ENCODE measurements at regions not wholly inside any gene's neighbourhood (a gene's known extent, or its start where the extent isn't known, plus 50 kb on each side); places are given as distances from the start of the nearest gene placed in this dataset.

- TF ChIP-seq E2F4 (IDR thresholded peaks at IDR 0.05; ENCODE audit: low read depth, low read length) (no peak), NR2F1 (conservative IDR thresholded peaks at IDR 0.05) (no peak), ETV6 (conservative IDR thresholded peaks at IDR 0.05 in 1 of 2, IDR thresholded peaks at IDR 0.05 in 1 of 2; ENCODE audit: borderline replicate concordance in 1 of 2, low read depth in 1 of 2) (no peak), USF1 (IDR thresholded peaks at IDR 0.05; ENCODE audit: borderline replicate concordance, extremely low read length, insufficient read depth, low read depth, low read length) (no peak), ATF2 (IDR thresholded peaks at IDR 0.05; ENCODE audit: low read length) (no peak), ELK1 (IDR thresholded peaks at IDR 0.05; ENCODE audit: low read depth, low read length) (no peak), KLF5 (IDR thresholded peaks at IDR 0.05; ENCODE audit: partially characterized antibody) (no peak)
These were observed 1023.1 kb downstream of the SUCLG1 start (continued) for GRCh38 chr2:83435989-83436388.

- 5% methylated on average over 1 of the region's 1 CpG for WGBS (ENCODE audit: insufficient coverage, insufficient replicate concordance, low lambda C conversion rate, missing lambda C conversion rate)
- Histone ChIP-seq H4K20me1 (ENCODE audit: control insufficient read depth, insufficient read depth) (no peaks in the 10 kb centered on the region), H3K27ac (ENCODE audit: control insufficient read depth, insufficient read depth) (no peak overlapping the region), H3K4me1 (ENCODE audit: control insufficient read depth, insufficient read depth, low read length) (no peaks in the 10 kb centered on the region), H3K9me3 (replicated peaks; ENCODE audit: control insufficient read depth, insufficient read depth, low read length) (no peaks in the 10 kb centered on the region), H3K4me2 (ENCODE audit: control insufficient read depth, insufficient read depth) (no peak overlapping the region), H3K4me3 (no peak overlapping the region), H3K9ac (ENCODE audit: control insufficient read depth, insufficient read depth, low read length) (no peak overlapping the region), H3K36me3 (ENCODE audit: control insufficient read depth in 2 of 2, insufficient read depth in 2 of 2, low read length in 1 of 2) (no peaks in the 10 kb centered on the region), H3K79me2 (ENCODE audit: control insufficient read depth, insufficient read depth, low read length) (no peaks in the 10 kb centered on the region), H3K27me3 (replicated peaks in 1 of 2; ENCODE audit: control insufficient read depth in 2 of 2, insufficient read depth in 2 of 2, low read length in 1 of 2) (no peaks in the 10 kb centered on the region), H2AFZ (ENCODE audit: control insufficient read depth, low read depth, low read length) (no peak overlapping the region)
- ChIA-PET POLR2A (no interaction called here), CTCF (interaction anchor here (0.6 kb wide), 1 partner anchor 24 kb away, joined by 3 read pairs; no protein-coding TSS in a partner anchor), SMC1A (ENCODE audit: uncharacterized antibody, unreplicated experiment) (no interaction called here), RAD21 (ENCODE audit: unreplicated experiment) (no interaction called here)
- FAIRE-seq (no peak), ATAC-seq (no peak), DNase-seq (ENCODE audit: low read depth, low spot score) (no peak)
- no TSS peak for BruUV-seq (replicated peaks)
- intact Hi-C loops (cut with micrococcal nuclease; ENCODE audit: unreplicated experiment) (no loop called here), in situ Hi-C loops (cut with MboI) (no loop called here)
- no peak for TF ChIP-seq ZNF274 (IDR thresholded peaks at IDR 0.05; ENCODE audit: insufficient read depth, insufficient read length)
- no peak for TF ChIP-seq KDM1A (IDR thresholded peaks at IDR 0.05; ENCODE audit: borderline replicate concordance)
- no peak for TF ChIP-seq PKNOX1 (IDR thresholded peaks at IDR 0.05)
- no peak for TF ChIP-seq IRF4 (IDR thresholded peaks at IDR 0.05; ENCODE audit: low read depth, low read length)
- no peak for TF ChIP-seq RB1 (IDR thresholded peaks at IDR 0.05; ENCODE audit: borderline replicate concordance)
- TF ChIP-seq STAT3 (IDR thresholded peaks at IDR 0.05; ENCODE audit: low read depth, low read length): no peak
- no peak for TF ChIP-seq E2F4 (IDR thresholded peaks at IDR 0.05; ENCODE audit: low read depth, low read length)
- TF ChIP-seq CBX5 (IDR thresholded peaks at IDR 0.05; ENCODE audit: low read depth): no peak
- no peak for TF ChIP-seq ZSCAN29 (IDR thresholded peaks at IDR 0.05)
- TF ChIP-seq RBBP5 (conservative IDR thresholded peaks at IDR 0.05): no peak
- TF ChIP-seq TCF12 (IDR thresholded peaks at IDR 0.05; ENCODE audit: low read depth, low read length): no peak
- TF ChIP-seq HDGF (IDR thresholded peaks at IDR 0.05): no peak
- TF ChIP-seq ZNF207 (IDR thresholded peaks at IDR 0.05; ENCODE audit: borderline replicate concordance): no peak
These were observed 1038.1 kb downstream of the SUCLG1 start for GRCh38 chr2:83420993-83421392.
